Retinal pigment epithelial cell (primary cell): ENCODE measurements at regions not wholly inside any gene's neighbourhood (a gene's known extent, or its start where the extent isn't known, plus 50 kb on each side); places are given as distances from the start of the nearest gene placed in this dataset.

Experiments used
- DNase-seq: peaks from one replicate; pipeline ENCODE4 v3.0.0-alpha.2; 2010; ENCODE audit warnings: low read depth
- H3K4me3 ChIP-seq: 2 replicates; pipeline ENCODE4 v1.5.1; 2011; ENCODE audit warnings: mild to moderate bottlenecking, low read length, control low read depth, moderate library complexity
- CTCF ChIP-seq: conservative IDR thresholded peaks from 2 replicates; pipeline ENCODE4 v1.5.1; 2011; ENCODE audit warnings: low read depth, low read length, control low read depth, inconsistent platforms

GRCh38 chr16:52956044-52956443 lies 96.7 kb downstream of the CHD9NB start:
- no peak for DNase-seq
- TF ChIP-seq CTCF, result no peak
- H3K4me3 ChIP-seq, result no peak overlapping the region

- no peak for TF ChIP-seq CTCF
- no peak overlapping the region for H3K4me3 ChIP-seq
- no peak for DNase-seq
Measured at GRCh38 chr16:52953215-52953614, 99.5 kb downstream of the CHD9NB start.

- no peak for TF ChIP-seq CTCF
Measured at GRCh38 chr16:52948946-52949345, 103.8 kb downstream of the CHD9NB start.

GRCh38 chr16:52932321-52932720 lies 120.4 kb downstream of the CHD9NB start:
- DNase-seq, result no peak
- H3K4me3 ChIP-seq, result no peak overlapping the region
- no peak for TF ChIP-seq CTCF

More at GRCh38 chr16:52948946-52949345, 103.8 kb downstream of the CHD9NB start:
- no peak overlapping the region for H3K4me3 ChIP-seq
- DNase-seq, result no peak

- TF ChIP-seq CTCF, result no peak
- no peak overlapping the region for H3K4me3 ChIP-seq
- no peak for DNase-seq
Measured at GRCh38 chr16:52929478-52930400, 123.0 kb downstream of the CHD9NB start.

- DNase-seq, result no peak
- no peak overlapping the region for H3K4me3 ChIP-seq
- no peak for TF ChIP-seq CTCF
Measured at GRCh38 chr16:52928955-52929354, 123.7 kb downstream of the CHD9NB start.

GRCh38 chr16:52925143-52925542 lies 127.6 kb downstream of the CHD9NB start:
- no peak for DNase-seq
- TF ChIP-seq CTCF, result no peak
- H3K4me3 ChIP-seq, result no peak overlapping the region
